GM12878 (cell line): ENCODE measurements at regions not wholly inside any gene's neighbourhood (a gene's known extent, or its start where the extent isn't known, plus 50 kb on each side); places are given as distances from the start of the nearest gene placed in this dataset.

ENCODE experiments used
- HDAC2 ChIP-seq: fragments of 200-600 bp; sonication (generic); IDR thresholded peaks from 2 replicates; pipeline ENCODE4 v1.6.1; 2017
- POLR2A ChIP-seq: IDR thresholded peaks from 2 replicates; pipeline ENCODE4 v1.6.1; 2011; ENCODE audit warnings: low read depth, mild to moderate bottlenecking, low read length
- POLR2AphosphoS5 ChIP-seq: IDR thresholded peaks from 2 replicates; pipeline ENCODE4 v1.6.1; 2011; ENCODE audit warnings: mild to moderate bottlenecking, low read length, inconsistent platforms
- SMAD1 ChIP-seq: fragments of 450-650 bp; IDR thresholded peaks from 2 replicates; pipeline ENCODE4 v1.6.1; 2018; ENCODE audit warnings: mild to moderate bottlenecking, low read depth; ENCODE audit not compliant: partially characterized antibody
- SUPT20H ChIP-seq: IDR thresholded peaks from 2 replicates; pipeline ENCODE4 v1.6.1; 2011; ENCODE audit warnings: low read depth, mild to moderate bottlenecking, low read length, moderate library complexity, borderline replicate concordance; ENCODE audit not compliant: control insufficient read depth
- SUZ12 ChIP-seq: fragments of 200-600 bp; sonication (generic); IDR thresholded peaks from one replicate; pipeline ENCODE4 v1.6.1; 2018; ENCODE audit warnings: antibody characterized with exemption, mild to moderate bottlenecking; ENCODE audit not compliant: unreplicated experiment
- YY1 ChIP-seq: IDR thresholded peaks from 2 replicates; pipeline ENCODE4 v1.6.1; 2011; ENCODE audit warnings: low read depth, mild to moderate bottlenecking, low read length
- ZBTB11 ChIP-seq: fragments of 450-650 bp; formaldehyde crosslinking; IDR thresholded peaks from 2 replicates; pipeline ENCODE4 v1.5.0; 2022; ENCODE audit warnings: mild to moderate bottlenecking, missing genetic modification characterization
- ZZZ3 ChIP-seq: IDR thresholded peaks from 2 replicates; pipeline ENCODE4 v1.6.1; 2011; ENCODE audit warnings: low read depth; ENCODE audit not compliant: control insufficient read depth, insufficient read length

DNA sequence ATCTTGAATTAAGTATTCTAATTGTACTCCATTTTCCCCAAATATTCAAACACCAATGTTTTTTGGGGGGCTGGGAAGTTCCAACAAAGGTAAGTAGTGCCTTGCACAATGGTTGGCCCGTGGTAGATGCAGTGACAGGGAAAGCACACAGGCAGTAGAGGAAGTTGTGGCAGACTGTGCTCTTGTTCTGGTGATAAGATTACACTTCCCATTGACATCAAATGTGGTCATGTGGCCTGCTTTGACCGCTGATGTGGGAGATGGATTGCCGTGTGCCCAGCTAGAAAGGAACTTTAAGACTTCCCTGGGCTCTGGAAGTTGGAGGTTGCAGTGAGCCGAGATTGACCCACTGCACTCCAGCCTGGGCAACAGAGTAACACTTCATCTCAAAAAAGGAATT, 223.8 kb downstream of the VRK1 start:
- TF ChIP-seq POLR2A (no peak), ZZZ3 (no peak), POLR2AphosphoS5 (no peak), SUZ12 (no peak), YY1 (no peak), SUPT20H (no peak), HDAC2 (no peak), ZBTB11 (CRISPR knock-in tag) (no peak), SMAD1 (no peak)
